SK-N-SH treated with all-trans-retinoic acid at 6 μM for 48 hours (cell line): ENCODE measurements at regions not wholly inside any gene's neighbourhood (a gene's known extent, or its start where the extent isn't known, plus 50 kb on each side); places are given as distances from the start of the nearest gene placed in this dataset.

Experiments
- ATAC-seq: fragments of 200-7000 bp; cut with Tn5 transposase; 3 replicates; pipeline ENCODE4 v1.9.1; 2020; ENCODE audit warnings: mild to moderate bottlenecking, moderate library complexity
- ARNTL ChIP-seq: fragments of 450-650 bp; formaldehyde crosslinking; IDR thresholded peaks from 2 replicates; pipeline ENCODE4 v1.5.0; 2020; ENCODE audit warnings: low read depth, mild to moderate bottlenecking, moderate library complexity, borderline replicate concordance
- BACH2 ChIP-seq: fragments of 250-450 bp; sonication (Bioruptor Pico); IDR thresholded peaks from 2 replicates; pipeline ENCODE4 v1.9.0; 2021; ENCODE audit warnings: mild to moderate bottlenecking, borderline replicate concordance
- CSDC2 ChIP-seq: fragments of 250-450 bp; sonication (Bioruptor Pico); IDR thresholded peaks from 2 replicates; pipeline ENCODE4 v1.5.0; 2020; ENCODE audit warnings: mild to moderate bottlenecking, moderate library complexity
- GLIS3 ChIP-seq: fragments of 250-450 bp; sonication (Bioruptor Pico); IDR thresholded peaks from 2 replicates; pipeline ENCODE4 v1.5.0; 2020; ENCODE audit warnings: mild to moderate bottlenecking, moderate library complexity
- ISL1 ChIP-seq: fragments of 250-450 bp; sonication (Bioruptor Pico); IDR thresholded peaks from 2 replicates; pipeline ENCODE4 v2.1.2; 2022; ENCODE audit warnings: mild to moderate bottlenecking, moderate library complexity
- OSR1 ChIP-seq: fragments of 250-450 bp; sonication (Bioruptor Pico); IDR thresholded peaks from 2 replicates; pipeline ENCODE4 v1.8.0; 2022; ENCODE audit warnings: moderate library complexity, mild to moderate bottlenecking, inconsistent platforms
- PPARA ChIP-seq: fragments of 250-450 bp; sonication (Bioruptor Pico); IDR thresholded peaks from 2 replicates; pipeline ENCODE4 v1.5.0; 2020; ENCODE audit warnings: mild to moderate bottlenecking, borderline replicate concordance
- RARB ChIP-seq: fragments of 250-450 bp; sonication (Bioruptor Pico); IDR thresholded peaks from 2 replicates; pipeline ENCODE4 v1.8.0; 2021; ENCODE audit warnings: mild to moderate bottlenecking, moderate library complexity
- TCF4 ChIP-seq: fragments of 250-450 bp; sonication (Bioruptor Pico); IDR thresholded peaks from 2 replicates; pipeline ENCODE4 v1.8.0; 2021; ENCODE audit warnings: mild to moderate bottlenecking, moderate library complexity, borderline replicate concordance
- ZC3H10 ChIP-seq: fragments of 250-450 bp; sonication (Bioruptor Pico); IDR thresholded peaks from 2 replicates; pipeline ENCODE4 v1.5.1; 2021; ENCODE audit warnings: mild to moderate bottlenecking, moderate library complexity
- ZFP3 ChIP-seq: fragments of 250-450 bp; sonication (Bioruptor Pico); IDR thresholded peaks from 2 replicates; pipeline ENCODE4 v1.5.0; 2020; ENCODE audit warnings: mild to moderate bottlenecking, moderate library complexity
- ZFP30 ChIP-seq: fragments of 450-650 bp; formaldehyde crosslinking; IDR thresholded peaks from 2 replicates; pipeline ENCODE4 v1.5.0; 2022; ENCODE audit warnings: mild to moderate bottlenecking, moderate library complexity
- ZNF565 ChIP-seq: fragments of 450-650 bp; formaldehyde crosslinking; conservative IDR thresholded peaks from 2 replicates; pipeline ENCODE4 v1.5.0; 2020; ENCODE audit warnings: low read depth, mild to moderate bottlenecking, moderate library complexity
- ZNF70 ChIP-seq: fragments of 450-650 bp; formaldehyde crosslinking; IDR thresholded peaks from 2 replicates; pipeline ENCODE4 v1.5.0; 2020; ENCODE audit warnings: mild to moderate bottlenecking, moderate library complexity
- ZNF8 ChIP-seq: fragments of 450-650 bp; formaldehyde crosslinking; IDR thresholded peaks from 2 replicates; pipeline ENCODE4 v1.5.0; 2020; ENCODE audit warnings: mild to moderate bottlenecking, moderate library complexity
- TF ChIP-seq, protein P1 (sequence below): fragments of 250-450 bp; sonication (Bioruptor Pico); IDR thresholded peaks from 2 replicates; pipeline ENCODE4 v1.8.0; 2021; ENCODE audit warnings: low read depth, mild to moderate bottlenecking, moderate library complexity, borderline replicate concordance
- TF ChIP-seq, protein P2 (sequence below): fragments of 250-450 bp; sonication (Bioruptor Pico); IDR thresholded peaks from 2 replicates; pipeline ENCODE4 v1.5.1; 2021; ENCODE audit warnings: mild to moderate bottlenecking, moderate library complexity
- TF ChIP-seq, protein P3 (sequence below): fragments of 250-450 bp; sonication (Bioruptor Pico); IDR thresholded peaks from 2 replicates; pipeline ENCODE4 v1.5.1; 2020; ENCODE audit warnings: low read depth, mild to moderate bottlenecking, moderate library complexity
- TF ChIP-seq, protein P4 (sequence below): fragments of 250-450 bp; sonication (Bioruptor Pico); IDR thresholded peaks from 2 replicates; pipeline ENCODE4 v1.8.0; 2020; ENCODE audit warnings: mild to moderate bottlenecking, moderate library complexity, borderline replicate concordance
- TF ChIP-seq, protein P5 (sequence below): fragments of 250-450 bp; sonication (Bioruptor Pico); IDR thresholded peaks from 2 replicates; pipeline ENCODE4 v1.5.0; 2020; ENCODE audit warnings: mild to moderate bottlenecking, moderate library complexity

DNA sequence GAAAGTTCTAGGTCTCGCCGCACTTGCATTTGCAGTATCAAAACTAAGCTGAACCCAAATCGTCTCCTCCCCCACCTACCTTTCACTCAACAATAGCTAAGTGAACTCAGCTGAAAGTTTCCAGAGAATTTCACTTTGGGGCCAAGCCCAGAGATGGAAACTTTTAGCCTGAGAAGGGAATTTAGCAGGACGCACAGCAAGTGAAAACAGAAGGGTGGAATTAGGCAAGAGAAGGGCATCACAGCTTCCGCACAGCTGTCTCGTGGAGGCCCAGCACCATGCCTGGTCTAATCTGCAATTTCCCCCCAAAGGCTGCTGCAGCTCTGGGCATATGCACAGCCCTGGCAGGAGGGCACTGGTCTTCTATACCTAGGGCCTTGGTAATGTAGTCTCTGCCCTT, 262.0 kb downstream of the TNS1 start:
- no peak for ATAC-seq
- no peak for TF ChIP-seq ARNTL (CRISPR knock-in tag)
- TF ChIP-seq ZC3H10 (CRISPR knock-in tag) = no peak
- no peak for TF ChIP-seq ZFP3 (CRISPR knock-in tag)
- TF ChIP-seq GLIS3 (CRISPR knock-in tag) = no peak
- TF ChIP-seq, protein P1, sequence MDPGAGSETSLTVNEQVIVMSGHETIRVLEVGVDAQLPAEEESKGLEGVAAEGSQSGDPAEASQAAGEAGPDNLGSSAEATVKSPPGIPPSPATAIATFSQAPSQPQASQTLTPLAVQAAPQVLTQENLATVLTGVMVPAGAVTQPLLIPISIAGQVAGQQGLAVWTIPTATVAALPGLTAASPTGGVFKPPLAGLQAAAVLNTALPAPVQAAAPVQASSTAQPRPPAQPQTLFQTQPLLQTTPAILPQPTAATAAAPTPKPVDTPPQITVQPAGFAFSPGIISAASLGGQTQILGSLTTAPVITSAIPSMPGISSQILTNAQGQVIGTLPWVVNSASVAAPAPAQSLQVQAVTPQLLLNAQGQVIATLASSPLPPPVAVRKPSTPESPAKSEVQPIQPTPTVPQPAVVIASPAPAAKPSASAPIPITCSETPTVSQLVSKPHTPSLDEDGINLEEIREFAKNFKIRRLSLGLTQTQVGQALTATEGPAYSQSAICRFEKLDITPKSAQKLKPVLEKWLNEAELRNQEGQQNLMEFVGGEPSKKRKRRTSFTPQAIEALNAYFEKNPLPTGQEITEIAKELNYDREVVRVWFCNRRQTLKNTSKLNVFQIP (CRISPR knock-in tag) = no peak
- no peak for TF ChIP-seq PPARA
- TF ChIP-seq, protein P2, sequence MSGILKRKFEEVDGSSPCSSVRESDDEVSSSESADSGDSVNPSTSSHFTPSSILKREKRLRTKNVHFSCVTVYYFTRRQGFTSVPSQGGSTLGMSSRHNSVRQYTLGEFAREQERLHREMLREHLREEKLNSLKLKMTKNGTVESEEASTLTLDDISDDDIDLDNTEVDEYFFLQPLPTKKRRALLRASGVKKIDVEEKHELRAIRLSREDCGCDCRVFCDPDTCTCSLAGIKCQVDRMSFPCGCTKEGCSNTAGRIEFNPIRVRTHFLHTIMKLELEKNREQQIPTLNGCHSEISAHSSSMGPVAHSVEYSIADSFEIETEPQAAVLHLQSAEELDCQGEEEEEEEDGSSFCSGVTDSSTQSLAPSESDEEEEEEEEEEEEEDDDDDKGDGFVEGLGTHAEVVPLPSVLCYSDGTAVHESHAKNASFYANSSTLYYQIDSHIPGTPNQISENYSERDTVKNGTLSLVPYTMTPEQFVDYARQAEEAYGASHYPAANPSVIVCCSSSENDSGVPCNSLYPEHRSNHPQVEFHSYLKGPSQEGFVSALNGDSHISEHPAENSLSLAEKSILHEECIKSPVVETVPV (CRISPR knock-in tag) = no peak
- no peak for TF ChIP-seq ZNF8 (CRISPR knock-in tag)
- no peak for TF ChIP-seq TCF4 (CRISPR knock-in tag)
- no peak for TF ChIP-seq CSDC2 (CRISPR knock-in tag)
- TF ChIP-seq ISL1 (CRISPR knock-in tag) = no peak
- no peak for TF ChIP-seq BACH2 (CRISPR knock-in tag)
- TF ChIP-seq OSR1 (CRISPR knock-in tag) = no peak
- no peak for TF ChIP-seq RARB (CRISPR knock-in tag)
- no peak for TF ChIP-seq ZNF70 (CRISPR knock-in tag)
- no peak for TF ChIP-seq ZFP30 (CRISPR knock-in tag)
- no peak for TF ChIP-seq ZNF565 (CRISPR knock-in tag)
- TF ChIP-seq, protein P3, sequence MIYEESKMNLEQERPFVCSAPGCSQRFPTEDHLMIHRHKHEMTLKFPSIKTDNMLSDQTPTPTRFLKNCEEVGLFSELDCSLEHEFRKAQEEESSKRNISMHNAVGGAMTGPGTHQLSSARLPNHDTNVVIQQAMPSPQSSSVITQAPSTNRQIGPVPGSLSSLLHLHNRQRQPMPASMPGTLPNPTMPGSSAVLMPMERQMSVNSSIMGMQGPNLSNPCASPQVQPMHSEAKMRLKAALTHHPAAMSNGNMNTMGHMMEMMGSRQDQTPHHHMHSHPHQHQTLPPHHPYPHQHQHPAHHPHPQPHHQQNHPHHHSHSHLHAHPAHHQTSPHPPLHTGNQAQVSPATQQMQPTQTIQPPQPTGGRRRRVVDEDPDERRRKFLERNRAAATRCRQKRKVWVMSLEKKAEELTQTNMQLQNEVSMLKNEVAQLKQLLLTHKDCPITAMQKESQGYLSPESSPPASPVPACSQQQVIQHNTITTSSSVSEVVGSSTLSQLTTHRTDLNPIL (CRISPR knock-in tag) = no peak
- TF ChIP-seq, protein P4, sequence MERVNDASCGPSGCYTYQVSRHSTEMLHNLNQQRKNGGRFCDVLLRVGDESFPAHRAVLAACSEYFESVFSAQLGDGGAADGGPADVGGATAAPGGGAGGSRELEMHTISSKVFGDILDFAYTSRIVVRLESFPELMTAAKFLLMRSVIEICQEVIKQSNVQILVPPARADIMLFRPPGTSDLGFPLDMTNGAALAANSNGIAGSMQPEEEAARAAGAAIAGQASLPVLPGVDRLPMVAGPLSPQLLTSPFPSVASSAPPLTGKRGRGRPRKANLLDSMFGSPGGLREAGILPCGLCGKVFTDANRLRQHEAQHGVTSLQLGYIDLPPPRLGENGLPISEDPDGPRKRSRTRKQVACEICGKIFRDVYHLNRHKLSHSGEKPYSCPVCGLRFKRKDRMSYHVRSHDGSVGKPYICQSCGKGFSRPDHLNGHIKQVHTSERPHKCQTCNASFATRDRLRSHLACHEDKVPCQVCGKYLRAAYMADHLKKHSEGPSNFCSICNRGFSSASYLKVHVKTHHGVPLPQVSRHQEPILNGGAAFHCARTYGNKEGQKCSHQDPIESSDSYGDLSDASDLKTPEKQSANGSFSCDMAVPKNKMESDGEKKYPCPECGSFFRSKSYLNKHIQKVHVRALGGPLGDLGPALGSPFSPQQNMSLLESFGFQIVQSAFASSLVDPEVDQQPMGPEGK = no peak

DNA sequence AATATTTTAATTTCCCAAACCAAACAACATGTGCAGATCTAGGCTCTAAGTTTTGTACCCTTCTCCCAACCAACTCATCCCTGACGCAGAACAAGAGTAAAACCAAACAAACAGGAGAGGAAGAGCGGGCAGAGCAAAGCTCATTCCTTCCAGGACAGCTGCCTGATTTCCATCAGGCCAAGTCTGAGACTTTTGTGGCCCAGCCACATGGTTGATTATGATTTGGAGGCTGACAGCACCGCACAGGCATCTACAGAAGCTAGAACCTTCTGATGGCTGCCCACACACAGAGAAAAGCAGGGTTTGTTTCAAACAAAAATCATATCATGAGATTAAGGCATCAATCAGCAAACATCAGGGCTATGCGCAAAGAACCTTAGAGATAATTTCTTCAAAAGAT, 262.6 kb downstream of the TNS1 start:
- no peak for TF ChIP-seq ZFP30 (CRISPR knock-in tag)
- TF ChIP-seq ZC3H10 (CRISPR knock-in tag) = no peak
- TF ChIP-seq ZNF8 (CRISPR knock-in tag) = no peak
- TF ChIP-seq OSR1 (CRISPR knock-in tag) = no peak
- TF ChIP-seq, protein P5, sequence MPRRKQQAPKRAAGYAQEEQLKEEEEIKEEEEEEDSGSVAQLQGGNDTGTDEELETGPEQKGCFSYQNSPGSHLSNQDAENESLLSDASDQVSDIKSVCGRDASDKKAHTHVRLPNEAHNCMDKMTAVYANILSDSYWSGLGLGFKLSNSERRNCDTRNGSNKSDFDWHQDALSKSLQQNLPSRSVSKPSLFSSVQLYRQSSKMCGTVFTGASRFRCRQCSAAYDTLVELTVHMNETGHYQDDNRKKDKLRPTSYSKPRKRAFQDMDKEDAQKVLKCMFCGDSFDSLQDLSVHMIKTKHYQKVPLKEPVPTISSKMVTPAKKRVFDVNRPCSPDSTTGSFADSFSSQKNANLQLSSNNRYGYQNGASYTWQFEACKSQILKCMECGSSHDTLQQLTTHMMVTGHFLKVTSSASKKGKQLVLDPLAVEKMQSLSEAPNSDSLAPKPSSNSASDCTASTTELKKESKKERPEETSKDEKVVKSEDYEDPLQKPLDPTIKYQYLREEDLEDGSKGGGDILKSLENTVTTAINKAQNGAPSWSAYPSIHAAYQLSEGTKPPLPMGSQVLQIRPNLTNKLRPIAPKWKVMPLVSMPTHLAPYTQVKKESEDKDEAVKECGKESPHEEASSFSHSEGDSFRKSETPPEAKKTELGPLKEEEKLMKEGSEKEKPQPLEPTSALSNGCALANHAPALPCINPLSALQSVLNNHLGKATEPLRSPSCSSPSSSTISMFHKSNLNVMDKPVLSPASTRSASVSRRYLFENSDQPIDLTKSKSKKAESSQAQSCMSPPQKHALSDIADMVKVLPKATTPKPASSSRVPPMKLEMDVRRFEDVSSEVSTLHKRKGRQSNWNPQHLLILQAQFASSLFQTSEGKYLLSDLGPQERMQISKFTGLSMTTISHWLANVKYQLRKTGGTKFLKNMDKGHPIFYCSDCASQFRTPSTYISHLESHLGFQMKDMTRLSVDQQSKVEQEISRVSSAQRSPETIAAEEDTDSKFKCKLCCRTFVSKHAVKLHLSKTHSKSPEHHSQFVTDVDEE (CRISPR knock-in tag) = no peak
- TF ChIP-seq GLIS3 (CRISPR knock-in tag) = no peak
- ATAC-seq = no peak

DNA sequence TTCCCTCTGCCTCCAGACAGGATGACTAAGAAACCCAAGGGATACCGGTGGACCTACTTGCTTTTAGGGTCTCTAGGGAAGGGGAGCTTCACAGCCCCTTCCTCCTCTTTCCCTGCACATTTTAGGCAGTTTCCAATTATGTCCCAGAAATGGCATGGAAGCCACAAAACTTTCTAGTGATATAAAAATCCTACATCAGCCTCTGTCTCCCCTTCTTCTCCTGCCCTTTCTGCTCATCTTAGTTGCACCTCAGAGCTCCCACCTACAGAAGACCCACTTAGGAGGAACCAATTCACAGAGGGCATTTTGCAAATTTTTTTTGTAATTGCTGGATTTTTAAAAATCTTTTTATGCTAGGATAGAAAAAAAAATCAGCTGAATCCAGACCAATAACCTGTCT, 263.1 kb downstream of the TNS1 start:
- TF ChIP-seq ISL1 (CRISPR knock-in tag) (no peak), ARNTL (CRISPR knock-in tag) (no peak), RARB (CRISPR knock-in tag) (no peak)
- no peak for ATAC-seq

DNA sequence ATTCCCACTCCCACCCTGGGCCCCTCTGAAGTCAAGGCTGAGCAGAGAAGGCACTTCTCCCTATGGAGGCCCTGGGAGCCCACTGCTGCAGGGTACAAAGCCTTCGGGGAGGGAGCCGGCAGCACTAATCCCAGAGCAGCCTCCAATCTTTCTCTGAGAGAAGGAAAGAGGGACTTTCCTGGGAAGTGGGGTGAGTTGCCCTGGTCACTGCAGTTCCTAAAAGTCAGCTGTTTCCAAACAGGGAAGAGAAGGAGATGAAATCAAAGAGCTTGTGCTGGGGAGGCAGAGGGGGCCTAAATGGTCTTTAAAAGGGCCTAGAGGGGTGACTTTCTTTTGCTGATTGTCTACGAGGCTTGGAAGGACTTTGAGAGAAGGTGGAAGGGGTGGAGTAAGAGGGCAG, 264.7 kb downstream of the TNS1 start:
- no peak for ATAC-seq
- TF ChIP-seq OSR1 (CRISPR knock-in tag) (no peak), BACH2 (CRISPR knock-in tag) (no peak), ZFP30 (CRISPR knock-in tag) (no peak), ZNF8 (CRISPR knock-in tag) (no peak), RARB (CRISPR knock-in tag) (no peak), ISL1 (CRISPR knock-in tag) (no peak)
- TF ChIP-seq, protein P5 (CRISPR knock-in tag) = no peak
- TF ChIP-seq, protein P1 (CRISPR knock-in tag) = no peak
